Inferior parietal cortex (tissue), 1 donor: ENCODE measurements at regions not wholly inside any gene's neighbourhood (a gene's known extent, or its start where the extent isn't known, plus 50 kb on each side); places are given as distances from the start of the nearest gene placed in this dataset.
A peak's percentile ranks its signal among the peaks of the same experiment; 100 is the strongest.
"Not testable (repeated sequence)": the region's sequence is repeated elsewhere in the genome, so short reads cannot be mapped to it uniquely, and the experiment has no call there.

Source experiments
- DNase-seq: peaks from one replicate; pipeline ENCODE4 v3.0.0-alpha.2; 2016; ENCODE audit errors: extremely low spot score

DNA sequence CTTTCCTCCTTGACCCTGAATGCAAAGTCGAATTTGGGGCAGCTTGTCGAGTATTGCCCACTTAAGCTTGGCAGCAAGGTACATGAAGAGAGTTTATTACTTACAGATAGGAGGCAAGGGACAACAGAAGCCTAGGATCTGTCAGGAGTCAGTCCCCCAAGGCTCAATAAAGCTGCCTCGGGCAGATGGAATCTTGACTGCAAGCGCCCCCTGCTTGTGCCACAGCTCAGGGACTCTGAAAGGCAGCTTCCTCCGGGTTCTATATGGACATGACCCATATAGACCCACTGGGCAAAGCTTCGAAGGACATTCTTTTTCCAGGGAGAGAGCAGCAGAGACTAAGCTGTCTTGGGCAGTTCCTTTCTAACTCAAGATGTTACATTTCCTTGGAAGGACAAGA, 971.5 kb downstream of the EFNA5 start:
- DNase-seq, result no peak

DNA sequence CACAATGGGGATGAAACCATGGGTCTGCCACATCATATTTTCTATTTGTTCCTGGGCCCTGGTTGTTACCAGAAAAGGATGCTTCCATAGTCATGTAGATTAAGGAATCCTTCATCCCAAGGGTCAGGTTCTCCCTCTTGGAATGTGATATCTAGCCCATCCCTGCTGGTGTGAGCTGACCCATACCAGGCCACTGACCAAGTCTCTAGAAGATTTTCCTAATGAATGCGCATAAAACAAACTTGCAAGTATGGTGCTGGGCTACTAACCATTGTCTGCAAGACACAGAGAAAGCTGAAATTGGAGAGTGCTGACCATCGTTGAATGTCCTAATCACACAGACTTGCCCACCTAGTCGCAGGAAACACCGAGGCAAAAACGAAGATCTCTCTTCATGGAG, 972.6 kb downstream of the EFNA5 start:
- no peak for DNase-seq

DNA sequence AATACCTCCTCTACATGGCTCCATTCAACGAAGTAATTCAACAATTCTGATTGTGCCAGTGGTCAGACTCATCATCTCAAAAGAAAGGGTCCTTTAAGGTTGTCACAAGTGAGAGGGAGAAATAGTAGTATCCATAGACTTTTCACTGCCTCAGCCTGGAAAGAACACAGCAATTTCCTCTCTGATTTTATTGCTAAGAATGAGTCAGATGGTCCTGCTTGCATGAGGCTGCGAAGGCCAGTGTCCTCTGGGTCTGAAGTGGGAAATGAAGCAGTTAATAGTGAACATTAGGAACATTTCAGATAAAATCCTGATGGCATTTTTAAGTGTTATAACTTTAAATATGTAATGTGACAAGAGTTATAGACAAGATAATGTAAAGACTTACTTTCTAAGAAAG, 979.0 kb downstream of the EFNA5 start:
- DNase-seq, result no peak

DNA sequence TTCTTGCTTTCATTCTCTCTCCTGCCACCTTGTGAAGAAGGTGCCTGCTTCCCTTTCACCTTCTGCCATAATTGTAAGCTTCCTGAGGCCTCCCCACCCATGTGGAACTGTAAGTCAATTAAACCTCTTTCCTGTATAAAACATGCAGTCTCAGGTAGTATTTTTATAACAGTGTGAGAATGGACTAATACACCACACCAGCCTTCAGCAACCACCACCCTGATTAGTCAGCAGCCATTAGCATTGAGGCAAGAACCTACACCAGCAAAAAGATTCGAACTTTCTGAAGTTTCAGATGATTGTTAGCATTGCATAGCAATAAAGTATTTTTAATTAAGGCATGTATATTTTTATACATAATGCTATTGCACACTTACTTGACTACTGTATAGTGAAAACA, 980.2 kb downstream of the EFNA5 start:
- no peak for DNase-seq

DNA sequence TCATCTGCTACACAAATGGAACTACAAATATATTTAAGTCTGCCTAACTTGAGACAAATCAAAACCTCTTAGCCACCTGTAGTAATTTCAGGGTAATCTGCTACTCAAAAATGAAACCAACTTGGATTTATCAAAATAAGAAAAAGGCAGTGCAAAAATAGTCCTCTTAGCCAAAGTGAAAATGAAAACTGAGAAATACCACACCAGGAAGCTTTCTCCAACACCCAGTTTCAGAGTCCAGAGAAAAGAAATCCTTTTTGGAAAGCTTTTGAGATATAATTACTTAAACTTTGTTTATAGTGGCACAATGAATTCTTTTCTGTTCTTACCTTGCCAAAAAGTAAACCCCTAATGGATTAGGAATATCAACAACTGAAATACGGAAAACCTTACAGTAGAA, 990.4 kb downstream of the EFNA5 start:
- DNase-seq, result no peak

DNA sequence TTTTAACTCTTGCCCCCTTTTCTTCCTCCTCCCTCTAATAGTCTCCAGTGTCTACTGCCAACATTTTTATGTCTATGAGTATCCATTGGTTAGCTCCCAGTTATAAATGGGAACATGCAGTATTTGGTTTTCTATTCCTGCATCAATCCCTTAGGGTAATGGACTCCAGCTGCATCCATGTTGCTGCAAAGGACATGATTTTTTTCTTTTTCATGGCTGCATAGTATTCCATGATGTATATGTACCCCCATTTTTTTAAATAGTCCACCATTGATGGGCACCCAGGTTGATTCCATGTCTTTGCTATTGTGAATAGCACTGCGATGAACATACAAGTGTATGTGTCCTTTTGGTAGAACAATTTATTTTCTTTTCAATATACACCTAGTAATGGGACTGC, 993.7 kb downstream of the EFNA5 start:
- no peak for DNase-seq

DNA sequence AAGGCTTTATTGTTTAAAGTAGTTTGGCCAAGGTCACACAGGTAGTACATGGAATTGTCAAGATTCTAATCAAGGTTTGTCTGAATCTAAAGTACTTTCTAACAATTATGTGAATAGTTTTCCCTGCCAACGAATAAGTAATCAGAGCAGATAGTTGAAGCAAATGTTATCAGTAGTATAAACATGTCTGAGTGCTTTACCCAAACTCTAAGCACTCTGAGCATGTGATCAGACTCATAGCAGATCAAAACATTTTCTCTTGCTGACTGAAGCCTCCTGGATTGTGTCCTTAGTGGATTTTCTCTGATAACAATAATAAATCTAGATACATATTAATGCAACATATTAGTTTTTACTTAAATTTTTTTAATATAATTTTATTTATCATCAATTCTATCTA, 995.0 kb downstream of the EFNA5 start:
- DNase-seq, result no peak

DNA sequence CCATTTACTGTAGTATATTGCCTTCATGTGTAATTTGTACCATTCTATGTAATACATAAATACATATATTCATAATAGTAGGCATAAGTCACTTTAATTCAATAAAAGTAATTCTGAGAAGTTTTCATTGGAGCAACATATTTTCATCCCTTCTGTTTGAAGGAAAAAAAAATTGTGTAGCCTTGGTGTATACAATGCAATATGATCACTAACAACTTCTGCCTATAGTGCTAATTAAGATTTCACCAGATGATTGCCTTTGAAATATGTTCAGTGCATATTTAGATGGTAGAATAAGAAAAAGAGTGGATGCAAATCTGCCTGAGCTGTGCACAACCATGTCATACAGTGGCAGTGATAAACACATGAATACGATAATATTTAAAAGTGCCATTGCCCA, 996.8 kb downstream of the EFNA5 start:
- DNase-seq, result no peak

DNA sequence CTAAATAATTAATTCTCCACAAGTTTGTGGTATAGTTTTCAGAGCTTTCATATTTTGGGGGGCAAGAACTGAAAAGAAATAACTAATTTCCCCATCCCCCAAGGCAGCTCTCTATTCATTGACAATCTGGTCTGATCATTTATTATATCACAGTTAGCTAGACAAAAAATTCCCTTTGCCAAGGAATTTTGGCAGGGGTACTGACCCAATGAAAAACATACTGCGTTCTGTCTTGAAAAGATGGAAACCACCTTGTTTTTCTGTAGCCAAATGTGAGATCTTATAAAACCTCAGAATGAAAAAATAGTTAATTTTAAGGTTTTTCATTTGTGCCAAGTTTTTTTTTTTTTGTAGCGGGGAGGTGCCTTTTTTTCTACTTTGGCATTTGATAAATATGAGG, 1008.9 kb downstream of the EFNA5 start:
- no peak for DNase-seq

DNA sequence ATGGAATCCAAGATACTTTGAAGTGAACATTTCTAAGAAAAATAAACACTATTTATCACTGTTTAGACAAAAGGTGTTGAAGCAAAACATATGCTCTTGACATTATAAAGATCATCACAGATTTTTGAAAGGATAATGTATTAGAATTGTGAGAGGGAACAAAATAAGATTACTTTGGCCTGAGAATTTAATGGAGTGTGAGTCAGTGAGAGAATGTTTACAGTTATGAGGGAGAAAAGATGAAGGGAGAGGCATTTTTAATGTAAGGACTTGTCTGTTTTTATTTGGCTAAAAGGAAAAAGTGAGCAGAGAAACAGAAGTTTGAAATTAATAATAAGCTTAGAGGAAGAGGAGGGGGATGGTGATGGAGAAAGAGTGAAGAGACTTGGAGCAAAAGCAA, 1010.1 kb downstream of the EFNA5 start:
- DNase-seq, result no peak

DNA sequence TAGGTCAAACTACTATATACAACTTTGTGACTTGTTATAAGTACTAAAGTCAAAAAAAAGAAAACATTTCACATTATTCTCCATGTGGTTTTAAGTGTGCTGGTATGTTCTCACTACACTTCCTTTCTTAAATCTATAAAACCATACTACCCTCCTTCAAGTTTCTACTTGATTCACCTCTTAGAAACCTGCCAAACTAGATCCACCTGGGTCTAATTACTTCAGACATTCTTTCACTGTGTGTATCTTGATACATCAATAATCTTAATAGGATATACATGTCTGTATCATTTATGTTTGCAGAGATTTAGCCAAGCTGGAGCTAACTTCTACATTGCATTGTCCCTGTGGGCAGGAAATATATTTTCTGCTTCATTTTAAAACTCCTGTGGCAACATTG, 1012.6 kb downstream of the EFNA5 start:
- no peak for DNase-seq

DNA sequence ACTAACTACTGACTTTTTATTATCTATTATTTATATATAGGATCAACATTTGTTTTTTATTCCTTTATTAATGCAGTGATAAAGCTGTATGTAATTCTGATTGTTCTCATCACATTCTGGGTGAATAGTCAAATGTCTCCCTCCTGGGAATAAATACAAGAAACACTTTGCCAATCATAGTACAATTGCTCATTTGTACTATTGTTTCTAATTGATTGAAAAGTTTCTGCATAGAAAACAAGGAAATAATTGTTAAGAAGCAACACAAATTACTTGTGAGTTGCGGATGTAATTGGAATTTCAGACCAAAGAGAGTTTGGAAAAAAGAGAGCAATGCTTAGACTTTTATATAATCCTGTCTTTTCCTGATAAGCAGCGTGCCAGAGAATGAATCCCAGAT, 1013.9 kb downstream of the EFNA5 start:
- DNase-seq, result peak; percentile 34

DNA sequence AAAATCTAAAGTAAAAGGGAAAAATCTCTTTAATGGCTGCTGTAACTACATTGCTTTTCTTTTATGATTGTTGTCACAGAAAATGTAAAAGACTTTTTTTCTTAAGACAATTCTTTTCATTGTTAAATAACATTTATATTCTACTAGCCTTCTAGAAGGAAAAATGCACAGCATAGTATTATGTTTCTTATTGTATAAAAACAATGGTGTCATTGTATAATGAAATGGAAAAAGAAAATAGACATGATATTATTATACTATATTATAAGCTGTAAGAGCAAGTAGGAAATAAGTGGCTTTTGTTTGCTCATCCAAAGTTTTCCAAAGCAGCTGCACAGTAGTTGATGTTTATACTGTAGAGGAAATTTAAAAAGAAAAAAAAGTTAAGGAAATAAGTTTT, 1021.7 kb downstream of the EFNA5 start:
- DNase-seq, result no peak

DNA sequence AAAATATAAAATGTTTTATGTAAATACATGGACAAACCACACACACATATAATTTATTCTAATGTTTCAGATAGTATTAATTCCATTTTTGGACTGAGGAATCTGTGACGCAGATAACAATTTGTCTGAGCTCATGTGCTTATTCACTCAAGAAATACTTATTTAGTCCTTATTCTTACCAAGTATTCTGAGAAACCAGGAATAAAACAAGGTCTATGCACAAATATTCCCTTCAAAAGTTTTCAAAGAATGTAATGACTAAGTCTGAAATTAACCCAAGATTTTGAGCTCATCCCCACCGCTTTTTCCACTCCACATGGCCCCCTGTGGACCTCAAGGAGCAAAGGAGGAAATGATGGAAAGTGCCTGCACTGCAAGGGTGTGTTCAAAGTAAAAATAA, 1022.3 kb downstream of the EFNA5 start:
- DNase-seq, result no peak

DNA sequence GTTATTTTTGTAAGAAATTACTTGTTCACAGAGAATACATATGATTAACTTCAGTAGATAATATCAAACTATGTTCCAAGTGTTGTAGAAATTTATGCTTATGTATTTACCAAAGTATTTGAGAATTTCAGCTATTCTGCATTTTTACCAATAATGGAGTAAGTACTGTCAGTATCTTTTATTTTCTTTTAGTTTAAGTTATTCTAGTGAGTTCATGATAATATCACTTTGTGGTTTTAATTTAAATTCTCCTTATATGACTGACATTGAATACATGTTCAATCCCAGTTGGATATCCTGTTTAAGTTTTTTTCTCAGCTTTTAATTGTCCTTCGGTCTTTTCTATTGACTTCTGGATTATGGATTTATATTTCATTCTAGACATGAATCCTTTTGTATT, 1024.6 kb downstream of the EFNA5 start:
- DNase-seq, result no peak

DNA sequence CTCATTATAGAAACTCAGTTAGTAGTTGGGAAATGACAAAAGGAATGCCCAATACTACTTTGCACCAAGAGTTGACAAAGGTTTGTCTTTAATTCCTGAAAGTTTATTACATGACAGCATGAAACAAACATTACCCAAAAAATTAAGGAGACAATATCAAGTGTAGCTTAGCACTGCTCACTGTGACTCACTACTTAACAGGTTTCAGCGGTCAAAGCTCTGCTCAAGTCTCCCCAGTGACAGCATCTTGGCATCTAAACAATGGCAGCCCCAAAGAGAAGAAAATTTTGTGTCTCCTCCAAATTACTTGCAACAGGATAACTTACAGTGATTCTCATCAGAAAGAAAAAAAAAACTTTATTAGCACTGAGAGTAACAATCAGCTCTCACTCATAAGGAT, 1030.2 kb downstream of the EFNA5 start:
- DNase-seq, result no peak

DNA sequence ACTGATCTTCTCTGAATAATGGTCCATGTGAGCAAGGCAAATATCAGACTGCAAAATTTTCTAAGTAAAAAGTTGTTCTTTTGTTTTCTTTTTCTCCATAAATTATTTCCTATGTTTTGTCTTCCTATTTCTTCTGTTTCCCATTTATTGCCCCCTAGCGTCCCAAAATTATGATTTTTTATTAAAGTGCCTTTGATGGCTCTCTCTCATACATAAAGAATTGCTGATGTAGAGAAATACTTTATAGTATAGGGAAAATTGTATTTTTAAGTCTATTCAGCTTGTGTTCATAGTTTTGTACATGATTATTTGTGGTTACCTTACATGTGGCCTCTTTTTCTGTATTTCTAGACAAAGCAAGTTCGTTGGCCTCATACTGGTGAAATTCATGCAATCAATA, 1031.2 kb downstream of the EFNA5 start:
- DNase-seq, result no peak

DNA sequence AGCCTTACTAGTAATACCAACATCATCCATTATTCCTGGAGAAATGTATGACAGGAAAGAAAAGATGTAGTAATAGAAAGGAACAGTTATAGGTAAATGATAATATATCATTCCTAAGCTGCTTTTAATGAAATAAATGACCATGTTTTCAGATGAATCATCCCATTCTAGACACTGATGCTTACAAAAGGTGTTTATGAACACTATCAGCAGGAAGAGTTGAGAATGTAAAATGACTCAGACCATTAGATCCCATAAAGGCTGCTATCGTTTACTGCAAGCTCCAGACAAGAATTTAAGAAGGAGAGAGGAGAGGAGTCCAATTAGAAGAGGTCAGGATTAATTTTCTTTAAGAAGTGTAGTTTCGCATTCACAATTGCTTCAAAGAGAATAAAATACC, 1033.5 kb downstream of the EFNA5 start:
- DNase-seq, result no peak

DNA sequence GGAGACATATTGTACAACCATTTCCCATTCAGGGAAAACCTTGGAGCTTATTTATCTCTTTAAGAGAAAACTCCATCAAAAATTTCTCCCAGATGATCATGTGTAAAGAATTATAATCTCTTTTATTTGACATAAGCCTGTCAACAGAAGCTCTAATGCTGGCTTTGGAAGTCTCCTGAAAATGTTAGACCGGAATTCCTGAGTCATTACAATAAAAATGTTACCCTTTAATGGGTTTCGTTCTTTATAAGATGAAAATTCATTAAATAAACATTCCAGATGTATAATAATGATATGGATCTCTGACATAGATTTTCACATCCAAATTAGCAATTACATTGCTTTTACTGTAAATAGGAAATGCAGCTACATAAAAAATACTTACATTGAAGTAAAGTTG, 1036.4 kb downstream of the EFNA5 start:
- DNase-seq, result no peak

DNA sequence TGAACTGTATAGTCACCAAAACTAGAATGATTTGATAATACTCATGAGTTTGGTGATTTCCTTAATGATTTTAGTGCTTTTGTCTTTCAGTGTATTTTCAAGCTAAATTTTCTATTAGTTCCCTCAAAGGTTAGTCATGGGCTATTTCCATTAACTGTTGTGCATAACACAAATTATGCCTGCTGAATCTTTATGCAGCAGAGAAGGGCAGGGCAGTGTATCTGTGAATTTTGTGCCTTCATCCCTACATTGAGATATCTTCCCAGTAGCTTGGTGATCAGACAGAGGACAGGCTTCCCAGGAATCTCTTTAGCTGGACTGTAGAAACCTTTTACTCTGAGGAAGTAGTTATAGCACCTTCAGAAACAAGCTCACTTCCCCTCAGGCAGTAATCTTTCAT, 1036.9 kb downstream of the EFNA5 start:
- no peak for DNase-seq

DNA sequence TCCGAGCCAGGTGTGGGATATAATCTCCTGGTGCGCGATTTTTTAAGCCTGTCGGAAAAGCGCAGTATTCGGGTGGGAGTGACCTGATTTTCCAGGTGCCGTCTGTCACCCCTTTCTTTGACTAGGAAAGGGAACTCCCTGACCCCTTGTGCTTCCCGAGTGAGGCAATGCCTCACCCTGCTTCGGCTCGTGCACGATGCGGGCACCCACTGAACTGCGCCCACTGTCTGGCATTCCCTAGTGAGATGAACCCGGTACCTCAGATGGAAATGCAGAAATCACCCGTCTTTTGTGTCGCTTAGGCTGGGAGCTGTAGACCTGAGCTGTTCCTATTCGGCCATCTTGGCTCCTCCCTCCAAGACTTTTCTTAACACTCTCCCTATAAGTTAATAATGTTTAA, 1042.3 kb downstream of the EFNA5 start:
- DNase-seq, result not testable (repeated sequence)

DNA sequence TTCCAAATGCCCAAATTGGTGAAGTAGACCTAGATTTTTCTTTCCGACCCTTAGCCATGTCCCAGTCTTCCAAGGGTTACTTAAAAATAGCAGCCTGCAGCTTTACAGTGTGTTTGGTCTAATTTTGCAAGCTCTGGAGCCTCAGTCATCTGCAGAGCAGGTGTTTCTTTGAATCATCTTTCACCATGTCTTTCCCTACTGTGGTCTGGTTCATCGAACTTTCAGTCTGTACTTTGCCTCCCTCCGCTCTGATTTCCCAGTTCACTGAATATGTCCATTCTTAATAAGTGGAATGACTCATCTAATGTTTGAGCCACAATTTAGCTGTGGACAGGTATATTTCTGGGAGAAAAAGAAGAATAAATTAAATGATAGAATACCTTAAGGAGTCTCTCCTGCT, 1060.7 kb downstream of the EFNA5 start:
- DNase-seq, result no peak

DNA sequence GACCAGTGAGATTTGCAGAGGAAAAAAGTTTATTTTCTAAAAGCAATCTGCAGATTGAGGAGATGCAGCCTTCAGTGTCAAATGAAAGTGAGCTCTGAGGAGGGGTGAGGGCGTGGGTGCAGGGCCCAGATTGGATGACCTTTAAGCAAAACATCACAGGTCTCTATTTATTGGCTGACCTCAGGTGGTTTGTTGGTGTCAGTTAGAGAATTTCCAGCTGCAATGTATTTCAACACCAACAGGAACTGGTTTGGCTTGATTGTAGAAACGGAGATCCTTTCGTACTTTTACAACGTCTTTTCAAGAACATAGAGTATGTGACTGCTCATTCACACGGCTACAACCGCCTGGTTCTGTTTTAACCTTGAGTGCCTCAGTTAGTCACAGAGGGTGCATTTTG, 1069.1 kb downstream of the EFNA5 start:
- DNase-seq, result no peak

DNA sequence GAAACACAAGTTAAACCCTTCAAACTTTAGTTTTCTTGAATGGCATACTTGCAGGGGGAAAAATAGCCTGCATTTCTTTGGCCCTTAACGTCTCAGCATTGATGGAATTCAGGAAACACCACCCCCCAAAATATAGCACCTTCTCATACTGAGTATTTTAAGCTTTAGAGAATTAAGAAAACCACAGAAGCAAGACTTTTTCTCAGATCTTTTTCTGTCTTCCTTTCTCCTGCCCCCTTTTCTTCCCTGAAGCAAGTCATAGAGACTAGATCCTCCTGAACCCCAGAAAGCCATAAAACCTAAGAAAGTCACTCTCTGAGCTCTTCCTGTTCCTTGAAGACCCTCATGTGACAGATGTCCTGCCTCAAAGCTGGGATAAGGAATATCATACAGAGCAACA, 1069.9 kb downstream of the EFNA5 start:
- DNase-seq, result no peak

DNA sequence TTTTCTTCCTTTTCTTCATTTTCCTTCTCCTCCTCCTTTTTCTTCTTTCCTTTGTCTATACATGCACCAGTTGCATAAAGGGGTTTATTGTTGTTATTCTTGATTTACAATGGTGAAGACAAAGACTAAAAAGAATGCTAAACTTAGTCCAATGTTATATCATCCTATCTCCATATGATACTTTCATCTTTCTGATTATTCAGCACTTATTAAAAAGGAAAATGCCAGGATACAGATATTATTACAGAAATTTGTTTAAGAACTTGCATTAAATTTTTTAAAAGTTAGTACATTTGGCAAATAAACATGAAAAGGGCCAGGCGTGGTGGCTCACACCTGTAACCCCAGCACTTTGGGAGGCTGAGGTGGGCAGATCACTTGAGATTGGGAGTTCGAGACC, 1074.9 kb downstream of the EFNA5 start:
- DNase-seq, result no peak
